Panc1 (cell line): ENCODE measurements at regions not wholly inside any gene's neighbourhood (a gene's known extent, or its start where the extent isn't known, plus 50 kb on each side); places are given as distances from the start of the nearest gene placed in this dataset.

Experiments
- POLR2AphosphoS5 ChIP-seq: IDR thresholded peaks from 2 replicates; pipeline ENCODE4 v1.6.1; 2012; ENCODE audit warnings: mild to moderate bottlenecking, low read depth, low read length, moderate library complexity
- TF ChIP-seq, protein P1 (sequence below), 2 experiments: IDR thresholded peaks; 2 replicates each; pipeline ENCODE4 v1.6.1; 2011 to 2012; ENCODE audit warnings: low read depth in 2 of 2, control low read depth in 1 of 2, low read length in 1 of 2, mild to moderate bottlenecking in 1 of 2, moderate library complexity in 1 of 2; ENCODE audit not compliant: insufficient read depth in 1 of 2
- TF ChIP-seq, protein P2 (sequence below): fragments of 450-650 bp; IDR thresholded peaks from 2 replicates; pipeline ENCODE4 v1.5.1; 2017; ENCODE audit warnings: mild to moderate bottlenecking

DNA sequence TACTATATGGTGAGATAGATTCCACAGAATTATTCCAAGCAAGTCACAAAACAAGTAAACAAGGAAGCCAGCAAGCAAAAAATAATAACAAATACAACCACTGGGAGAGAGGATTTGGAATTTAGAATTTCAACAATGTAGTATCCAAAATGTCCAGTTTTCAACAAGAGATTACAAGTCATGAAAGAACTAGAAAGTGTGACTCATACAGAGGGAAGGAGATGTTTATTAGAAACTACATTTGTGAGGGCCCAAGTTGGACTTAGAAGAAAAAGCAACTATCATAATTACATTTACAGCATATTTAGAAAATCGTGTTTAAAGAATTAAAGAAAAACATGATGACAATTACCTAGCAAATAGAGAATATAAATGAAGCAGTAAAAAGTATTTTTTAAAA, 494.6 kb upstream of the ID4 start:
- TF ChIP-seq, protein P1, sequence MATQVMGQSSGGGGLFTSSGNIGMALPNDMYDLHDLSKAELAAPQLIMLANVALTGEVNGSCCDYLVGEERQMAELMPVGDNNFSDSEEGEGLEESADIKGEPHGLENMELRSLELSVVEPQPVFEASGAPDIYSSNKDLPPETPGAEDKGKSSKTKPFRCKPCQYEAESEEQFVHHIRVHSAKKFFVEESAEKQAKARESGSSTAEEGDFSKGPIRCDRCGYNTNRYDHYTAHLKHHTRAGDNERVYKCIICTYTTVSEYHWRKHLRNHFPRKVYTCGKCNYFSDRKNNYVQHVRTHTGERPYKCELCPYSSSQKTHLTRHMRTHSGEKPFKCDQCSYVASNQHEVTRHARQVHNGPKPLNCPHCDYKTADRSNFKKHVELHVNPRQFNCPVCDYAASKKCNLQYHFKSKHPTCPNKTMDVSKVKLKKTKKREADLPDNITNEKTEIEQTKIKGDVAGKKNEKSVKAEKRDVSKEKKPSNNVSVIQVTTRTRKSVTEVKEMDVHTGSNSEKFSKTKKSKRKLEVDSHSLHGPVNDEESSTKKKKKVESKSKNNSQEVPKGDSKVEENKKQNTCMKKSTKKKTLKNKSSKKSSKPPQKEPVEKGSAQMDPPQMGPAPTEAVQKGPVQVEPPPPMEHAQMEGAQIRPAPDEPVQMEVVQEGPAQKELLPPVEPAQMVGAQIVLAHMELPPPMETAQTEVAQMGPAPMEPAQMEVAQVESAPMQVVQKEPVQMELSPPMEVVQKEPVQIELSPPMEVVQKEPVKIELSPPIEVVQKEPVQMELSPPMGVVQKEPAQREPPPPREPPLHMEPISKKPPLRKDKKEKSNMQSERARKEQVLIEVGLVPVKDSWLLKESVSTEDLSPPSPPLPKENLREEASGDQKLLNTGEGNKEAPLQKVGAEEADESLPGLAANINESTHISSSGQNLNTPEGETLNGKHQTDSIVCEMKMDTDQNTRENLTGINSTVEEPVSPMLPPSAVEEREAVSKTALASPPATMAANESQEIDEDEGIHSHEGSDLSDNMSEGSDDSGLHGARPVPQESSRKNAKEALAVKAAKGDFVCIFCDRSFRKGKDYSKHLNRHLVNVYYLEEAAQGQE (IDR thresholded peaks at IDR 0.05; ENCODE audit: insufficient read depth in 1 of 2, low read depth in 2 of 2, low read length in 1 of 2), result no peak
- TF ChIP-seq, protein P2, sequence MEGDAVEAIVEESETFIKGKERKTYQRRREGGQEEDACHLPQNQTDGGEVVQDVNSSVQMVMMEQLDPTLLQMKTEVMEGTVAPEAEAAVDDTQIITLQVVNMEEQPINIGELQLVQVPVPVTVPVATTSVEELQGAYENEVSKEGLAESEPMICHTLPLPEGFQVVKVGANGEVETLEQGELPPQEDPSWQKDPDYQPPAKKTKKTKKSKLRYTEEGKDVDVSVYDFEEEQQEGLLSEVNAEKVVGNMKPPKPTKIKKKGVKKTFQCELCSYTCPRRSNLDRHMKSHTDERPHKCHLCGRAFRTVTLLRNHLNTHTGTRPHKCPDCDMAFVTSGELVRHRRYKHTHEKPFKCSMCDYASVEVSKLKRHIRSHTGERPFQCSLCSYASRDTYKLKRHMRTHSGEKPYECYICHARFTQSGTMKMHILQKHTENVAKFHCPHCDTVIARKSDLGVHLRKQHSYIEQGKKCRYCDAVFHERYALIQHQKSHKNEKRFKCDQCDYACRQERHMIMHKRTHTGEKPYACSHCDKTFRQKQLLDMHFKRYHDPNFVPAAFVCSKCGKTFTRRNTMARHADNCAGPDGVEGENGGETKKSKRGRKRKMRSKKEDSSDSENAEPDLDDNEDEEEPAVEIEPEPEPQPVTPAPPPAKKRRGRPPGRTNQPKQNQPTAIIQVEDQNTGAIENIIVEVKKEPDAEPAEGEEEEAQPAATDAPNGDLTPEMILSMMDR, result no peak; the same call in 1 of the 2 replicates
- no peak for TF ChIP-seq POLR2AphosphoS5
